T-helper 2 cell treated with Interferon-gamma antibody and Interleukin-4, amounts not matched to agents 100 ng/mL and 5 ng/mL, for 36 hours (primary cell): ENCODE measurements at regions not wholly inside any gene's neighbourhood (a gene's known extent, or its start where the extent isn't known, plus 50 kb on each side); places are given as distances from the start of the nearest gene placed in this dataset.
"Not testable (repeated sequence)": the region's sequence is repeated elsewhere in the genome, so short reads cannot be mapped to it uniquely, and the experiment has no call there.

ENCODE experiments used
- intact Hi-C: fragments of 100-400 bp; cut with micrococcal nuclease; formaldehyde crosslinking; loops from one replicate; pipeline ENCODE4 v1.15.1; 2023

- intact Hi-C loops: no loop called here
Measured at GRCh38 chr5:104955479-104955878, 1392.9 kb upstream of the NUDT12 start.

DNA sequence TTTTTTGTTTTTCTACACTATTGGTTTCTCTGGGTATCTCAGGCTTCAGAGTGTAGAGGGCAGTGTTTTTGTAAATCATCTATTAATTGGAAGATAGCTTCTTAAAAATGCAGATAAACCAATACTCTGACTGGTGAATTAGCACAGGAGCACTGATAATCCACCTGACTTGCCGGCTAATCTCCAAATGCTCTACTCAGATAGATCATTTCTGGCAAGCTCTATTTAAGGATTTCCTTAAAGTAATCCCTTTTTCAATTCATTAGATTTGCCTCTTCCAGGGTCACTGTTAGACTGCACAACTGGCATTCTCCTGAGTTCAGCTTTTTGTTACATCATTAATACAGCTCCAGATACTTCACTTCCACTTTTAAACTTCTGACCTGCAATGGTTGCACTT, 1390.3 kb upstream of the NUDT12 start:
- intact Hi-C loops: no loop called here

DNA sequence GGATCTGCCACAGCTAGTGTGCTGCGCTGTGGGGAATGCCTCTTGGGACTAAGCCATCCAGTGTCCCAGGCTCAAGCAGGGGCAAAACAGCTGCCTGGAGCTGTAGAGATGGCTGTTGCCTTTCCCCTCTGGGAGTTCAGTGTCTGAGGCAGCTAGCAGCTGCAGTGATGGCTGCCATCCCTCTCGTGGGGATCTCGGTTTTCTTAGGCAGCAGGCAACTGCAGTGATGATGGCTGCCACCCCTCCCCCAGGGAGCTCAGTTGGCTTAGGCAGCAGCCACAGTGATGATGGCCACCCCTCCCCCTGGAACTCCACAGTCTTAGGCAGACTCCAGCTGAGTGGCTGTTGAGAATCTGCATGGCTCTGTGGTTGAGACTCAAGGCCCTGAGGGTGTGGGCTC, 1389.2 kb upstream of the NUDT12 start:
- intact Hi-C loops: no loop called here

DNA sequence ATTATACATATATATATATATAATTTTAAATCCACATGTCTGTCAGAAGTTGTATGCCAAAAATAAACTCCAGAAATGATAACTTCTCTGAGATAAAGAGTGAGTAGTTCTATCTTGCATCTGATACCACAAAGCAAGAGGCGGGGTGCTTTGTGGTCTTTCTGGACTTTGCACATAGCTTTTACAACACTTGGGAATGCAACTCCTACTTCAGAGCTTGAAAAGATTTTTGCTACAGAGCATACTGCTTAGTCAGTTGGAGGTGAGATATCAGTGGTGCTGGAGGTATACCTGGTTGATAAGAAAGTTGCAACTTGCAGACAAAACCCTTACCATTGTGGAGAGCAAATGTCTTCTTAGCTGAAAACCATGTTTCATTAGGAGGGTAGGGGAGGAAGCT, 1384.5 kb upstream of the NUDT12 start:
- intact Hi-C loops: no loop called here

- intact Hi-C loops: no loop called here
Measured at GRCh38 chr5:104942735-104943134, 1380.1 kb upstream of the NUDT12 start.

DNA sequence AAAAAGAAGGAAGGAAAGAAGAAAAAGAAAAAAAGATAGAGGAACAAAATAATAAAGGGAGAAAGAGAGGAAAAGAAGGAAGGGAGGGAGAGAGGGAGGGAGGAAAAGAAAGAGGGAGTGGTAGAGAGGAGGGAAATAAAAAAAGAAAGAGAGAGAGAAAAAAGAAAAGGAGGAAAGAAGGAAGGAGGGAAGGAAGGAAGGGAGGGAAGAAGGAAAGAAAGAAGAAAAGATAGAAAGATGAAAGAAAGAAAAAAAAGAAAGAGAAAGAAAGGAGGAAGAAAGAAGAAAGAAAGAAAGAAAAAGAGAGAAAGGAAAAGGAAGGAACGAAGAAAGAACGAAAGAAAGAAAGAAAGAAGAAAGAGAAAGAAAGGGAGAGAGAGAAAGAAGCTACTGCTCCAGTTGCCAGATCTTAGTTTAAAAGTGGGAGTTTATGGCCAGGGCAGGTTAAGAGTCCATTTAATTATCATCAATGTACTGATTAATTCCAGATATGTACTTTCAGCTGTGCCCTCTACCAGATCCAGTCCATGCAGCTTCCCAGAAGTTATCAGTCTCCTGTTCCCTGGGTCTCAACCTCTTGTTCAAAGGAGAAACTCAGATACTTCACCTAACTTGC, 1378.5 kb upstream of the NUDT12 start:
- intact Hi-C loops: no loop called here

DNA sequence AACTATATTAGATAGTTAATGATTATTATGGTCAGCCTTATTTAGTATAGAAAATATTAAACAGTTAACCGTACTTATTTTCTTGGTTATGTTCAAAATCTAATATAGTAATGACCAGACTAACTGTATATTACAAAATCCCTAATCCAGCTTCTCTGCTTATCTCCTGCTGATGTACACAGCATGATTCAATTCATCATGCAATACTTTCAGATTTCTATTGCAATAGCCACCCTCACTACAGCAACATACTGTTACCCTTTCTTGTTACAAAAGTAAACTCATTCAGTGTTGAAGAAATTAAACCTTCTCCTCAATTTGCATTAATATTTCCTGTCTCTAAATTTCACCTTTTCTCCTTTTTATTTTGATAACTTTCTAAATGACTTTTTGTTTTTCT, 1375.0 kb upstream of the NUDT12 start:
- intact Hi-C loops: no loop called here

- intact Hi-C loops: no loop called here
Measured at GRCh38 chr5:104932431-104932830, 1369.8 kb upstream of the NUDT12 start.

GRCh38 chr5:104928906-104929520, 1366.4 kb upstream of the NUDT12 start:
- intact Hi-C loops: no loop called here

GRCh38 chr5:104915226-104915625, 1352.6 kb upstream of the NUDT12 start:
- intact Hi-C loops: no loop called here

GRCh38 chr5:104914536-104915070, 1352.0 kb upstream of the NUDT12 start:
- intact Hi-C loops: no loop called here

DNA sequence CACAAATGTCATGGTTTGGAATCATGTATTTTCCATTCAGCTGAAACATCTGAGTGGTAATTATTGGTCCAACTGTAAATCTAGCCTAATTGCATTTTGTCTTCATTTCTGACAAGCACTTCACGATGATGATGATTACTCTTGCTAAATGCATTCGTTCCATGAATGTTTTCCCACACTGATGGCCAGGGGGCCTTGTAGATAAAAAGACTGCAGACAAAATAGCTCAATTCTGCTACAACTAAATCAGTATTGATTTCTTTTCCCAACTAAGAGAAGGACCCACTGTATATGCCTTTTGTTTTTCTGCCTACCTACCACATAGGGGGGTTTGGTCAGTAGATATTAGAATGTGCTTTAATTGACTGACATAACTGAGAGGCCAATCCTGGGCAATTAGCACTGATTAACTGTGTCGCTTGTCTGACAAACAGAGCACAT, 1351.3 kb upstream of the NUDT12 start:
- intact Hi-C loops: no loop called here

DNA sequence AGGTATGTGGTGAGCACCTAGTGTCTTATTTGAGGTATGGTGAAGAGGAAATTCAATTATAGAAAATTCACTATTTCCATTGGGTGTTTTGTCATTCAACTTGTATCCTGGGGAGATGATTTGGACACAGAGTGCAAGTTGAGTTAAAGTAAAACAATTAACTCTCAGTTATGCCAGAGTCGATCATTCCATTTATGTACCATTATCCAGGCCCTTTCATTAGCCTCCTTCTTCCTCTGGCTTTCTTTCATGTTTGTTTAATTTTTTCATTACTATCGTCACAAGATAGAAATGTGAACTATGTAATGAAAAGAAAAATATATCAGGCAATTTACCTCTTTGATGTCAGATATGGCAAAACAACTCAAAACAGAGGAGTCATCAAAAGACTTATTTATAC, 1347.2 kb upstream of the NUDT12 start:
- intact Hi-C loops: no loop called here

DNA sequence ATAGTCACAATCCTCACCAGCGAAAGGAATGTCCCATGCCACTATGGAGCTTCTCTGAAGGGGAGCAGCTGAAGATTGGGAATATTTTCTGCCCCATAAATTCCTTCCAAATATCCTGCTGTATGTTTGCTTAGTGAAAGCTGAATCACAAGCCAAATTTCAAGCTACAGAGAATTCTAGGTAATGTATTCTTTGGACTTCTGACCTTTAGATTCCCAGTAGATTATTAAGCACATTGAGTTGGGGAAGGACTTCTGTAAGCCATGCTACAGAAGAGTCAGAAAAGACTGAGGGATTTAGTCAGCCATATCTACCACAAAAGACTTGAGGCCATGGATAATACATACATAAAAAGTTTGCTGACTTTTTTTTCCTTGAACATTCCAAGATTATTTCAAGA, 1342.0 kb upstream of the NUDT12 start:
- intact Hi-C loops: no loop called here

GRCh38 chr5:104903941-104904340, 1341.4 kb upstream of the NUDT12 start:
- intact Hi-C loops: no loop called here

DNA sequence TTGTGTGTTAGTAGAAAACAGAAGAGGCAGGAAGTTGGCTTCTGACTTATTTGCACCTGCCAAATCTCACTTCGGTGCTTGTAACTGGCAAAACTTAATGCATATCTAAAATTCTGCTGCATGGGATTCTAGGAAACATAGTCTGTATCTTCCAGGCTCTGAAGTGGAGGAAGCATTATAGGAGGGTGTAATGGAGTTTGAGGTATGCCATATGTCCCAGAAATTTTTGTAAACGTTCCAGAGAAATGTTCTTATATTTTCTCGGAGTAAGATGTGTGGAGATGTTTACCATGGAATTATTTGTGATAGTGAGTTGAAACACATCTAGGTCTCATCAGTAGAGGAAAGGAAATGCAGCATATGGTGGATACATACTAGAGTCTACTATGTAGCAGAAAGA, 1329.0 kb upstream of the NUDT12 start:
- intact Hi-C loops: no loop called here

DNA sequence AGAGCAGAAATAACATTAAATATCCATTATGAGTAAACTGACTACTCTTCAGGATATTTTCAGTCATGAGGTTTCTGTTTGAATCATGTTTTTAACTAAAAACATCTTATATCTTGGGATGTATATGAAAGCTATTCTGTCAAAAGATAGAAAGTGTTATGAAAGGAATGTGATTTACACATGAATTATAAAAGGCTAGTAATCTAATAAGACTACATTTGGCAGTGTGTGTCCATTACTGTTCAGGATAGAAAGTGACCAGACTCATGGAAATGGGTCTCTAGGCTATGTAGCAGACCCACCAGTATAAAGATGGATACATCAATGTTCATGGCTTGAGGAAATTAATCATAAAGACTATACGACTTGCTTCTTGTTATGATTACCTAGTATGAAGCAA, 1328.2 kb upstream of the NUDT12 start:
- intact Hi-C loops: no loop called here

DNA sequence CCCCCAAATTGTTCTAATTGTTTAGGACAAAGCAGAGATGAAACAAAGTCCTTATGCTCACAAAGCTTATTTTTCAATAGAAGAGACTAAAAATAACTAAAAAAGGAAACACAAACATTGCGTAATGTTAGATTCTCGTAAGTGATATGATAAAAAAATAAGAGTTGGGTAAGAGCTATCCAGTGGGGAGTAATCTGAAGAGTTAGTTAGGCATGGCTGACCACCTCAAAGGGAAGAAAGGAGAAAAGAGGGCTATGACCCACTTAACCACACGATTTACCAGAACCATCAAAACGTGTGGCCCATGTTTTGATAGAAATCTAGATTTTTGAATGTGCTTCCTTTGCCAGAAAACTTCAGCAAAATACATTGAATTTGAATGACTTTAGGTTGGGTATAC, 1296.8 kb upstream of the NUDT12 start:
- intact Hi-C loops: no loop called here

- intact Hi-C loops: not testable (repeated sequence)
Measured at GRCh38 chr5:104852099-104852498, 1289.5 kb upstream of the NUDT12 start.

DNA sequence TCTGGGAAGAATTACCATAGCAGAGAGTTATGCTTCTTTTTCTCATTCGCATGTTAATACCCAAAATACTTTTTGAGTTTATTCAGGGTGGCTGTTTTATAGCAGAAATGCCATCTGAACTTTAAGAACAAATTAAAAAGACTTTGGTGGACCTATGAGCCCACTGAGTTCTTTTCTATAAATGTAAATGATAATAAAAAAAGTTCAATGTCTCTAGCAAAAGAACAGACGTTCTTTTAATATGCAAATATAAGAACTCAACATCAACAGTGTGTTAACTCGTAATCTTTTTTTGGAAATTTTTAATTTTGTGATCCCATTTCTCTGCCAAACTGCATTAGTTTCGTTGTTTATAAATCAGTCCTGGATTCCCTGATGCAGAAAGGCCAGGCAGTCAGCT, 1283.0 kb upstream of the NUDT12 start:
- intact Hi-C loops: no loop called here

GRCh38 chr5:104843822-104844221, 1281.2 kb upstream of the NUDT12 start:
- intact Hi-C loops: no loop called here

DNA sequence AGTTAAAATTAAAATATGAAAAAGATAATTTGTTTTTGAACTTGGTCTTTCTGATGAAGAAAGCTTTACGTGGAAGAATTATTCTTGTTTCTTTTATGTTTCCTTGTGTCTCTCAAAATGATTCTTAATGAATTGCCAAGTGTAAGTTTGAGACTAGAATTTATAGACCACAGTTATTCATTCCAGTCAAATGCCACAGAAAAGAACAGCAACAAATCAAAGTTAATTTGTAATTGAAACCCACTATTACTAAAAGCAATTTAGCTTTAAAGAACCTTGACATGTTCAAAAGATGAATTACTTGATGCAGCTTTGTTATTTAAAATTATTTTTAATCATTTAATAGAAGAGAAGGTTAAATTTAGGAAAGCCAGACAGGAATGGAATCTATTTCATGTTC, 1277.7 kb upstream of the NUDT12 start:
- intact Hi-C loops: no loop called here

GRCh38 chr5:104831515-104831914, 1268.9 kb upstream of the NUDT12 start:
- intact Hi-C loops: not testable (repeated sequence)
